Inflammatory macrophage treated with lipopolysaccharide for 4 hours (primary cell): ENCODE measurements at regions not wholly inside any gene's neighbourhood (a gene's known extent, or its start where the extent isn't known, plus 50 kb on each side); places are given as distances from the start of the nearest gene placed in this dataset.

ENCODE experiments used
- DNase-seq: peaks from one replicate; pipeline ENCODE4 v3.0.0-alpha.2; 2020

DNA sequence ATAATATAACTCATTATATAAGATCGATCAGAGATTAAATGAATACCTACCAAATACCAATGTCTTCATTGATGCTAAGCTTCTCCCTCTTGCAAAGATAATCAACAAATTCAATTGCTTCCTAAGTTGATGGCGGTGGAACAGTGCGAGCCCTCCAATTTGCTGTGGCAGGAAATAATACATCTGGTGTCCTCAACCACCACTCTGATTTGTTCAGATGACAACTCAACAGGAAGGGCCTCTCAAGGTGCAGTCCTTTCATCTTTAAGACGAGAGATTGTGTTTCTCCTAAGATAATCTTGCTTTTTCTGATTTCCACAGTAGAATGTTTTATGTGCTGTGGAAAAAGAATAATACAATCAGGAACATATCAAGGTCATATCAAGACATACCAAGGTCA is 56.6 kb upstream of the IGFBP2 start:
- DNase-seq, result no peak

- DNase-seq, result no peak
Observed at GRCh38 chr2:216578325-216578724, 54.9 kb upstream of the IGFBP2 start.

DNA sequence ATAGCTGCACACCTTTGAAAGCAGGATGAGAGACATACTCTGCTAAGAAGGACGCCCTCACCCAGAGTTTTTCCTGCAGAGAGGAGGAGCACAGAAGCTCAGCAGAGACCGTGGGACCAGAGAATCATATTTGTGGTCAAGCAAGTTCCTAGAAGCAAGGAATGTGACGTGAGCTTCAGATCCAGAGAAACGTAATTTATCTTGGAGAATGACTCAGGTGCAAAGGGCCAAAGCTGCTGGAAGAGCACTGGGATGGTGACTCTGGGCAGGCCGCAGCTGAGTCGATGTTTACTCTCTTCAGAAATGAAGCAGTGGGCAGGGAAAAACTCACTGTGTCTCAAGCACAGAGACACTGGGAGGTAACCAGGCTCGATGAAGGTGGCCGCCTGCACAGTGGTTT is 50.1 kb upstream of the IGFBP2 start:
- no peak for DNase-seq
